ENCODE measurements at regions not wholly inside any gene's neighbourhood (a gene's known extent, or its start where the extent isn't known, plus 50 kb on each side); places are given as distances from the start of the nearest gene placed in this dataset.

- no peaks in the 10 kb centered on the region for H3K27me3 ChIP-seq (ENCODE audit: control insufficient read depth, insufficient read depth)
- H3K9me3 ChIP-seq (ENCODE audit: control insufficient read depth, low read length) = no peaks in the 10 kb centered on the region
- no peak for ATAC-seq
- no peak for DNase-seq
- no peak overlapping the region for H3K27ac ChIP-seq (ENCODE audit: low read length)
- H3K4me1 ChIP-seq (ENCODE audit: control insufficient read depth, insufficient read depth, low read length) = no peaks in the 10 kb centered on the region
- 83% methylated on average over 1 of the region's 1 CpG for WGBS
- H3K4me3 ChIP-seq (ENCODE audit: low read length) = no peak overlapping the region
- intact Hi-C loops (cut with DNase I) = no loop called here
Measured at GRCh38 chr21:25297117-25297516, 310.2 kb downstream of the MRPL39 start.

GRCh38 chr21:25296252-25296651, 311.0 kb downstream of the MRPL39 start:
- Histone ChIP-seq H3K27ac (ENCODE audit: low read length) (no peak overlapping the region), H3K9me3 (ENCODE audit: control insufficient read depth, low read length) (no peaks in the 10 kb centered on the region), H3K4me3 (ENCODE audit: low read length) (no peak overlapping the region), H3K27me3 (ENCODE audit: control insufficient read depth, insufficient read depth) (no peaks in the 10 kb centered on the region), H3K4me1 (ENCODE audit: control insufficient read depth, insufficient read depth, low read length) (no peaks in the 10 kb centered on the region)
- ATAC-seq (no peak), DNase-seq (no peak)
- 61% methylated on average over 5 of the region's 5 CpGs for WGBS
- intact Hi-C loops (cut with DNase I) = no loop called here

- no peak overlapping the region for H3K4me3 ChIP-seq (ENCODE audit: low read length)
- 87% methylated on average over 6 of the region's 6 CpGs for WGBS
- H3K4me1 ChIP-seq (ENCODE audit: control insufficient read depth, insufficient read depth, low read length) = no peaks in the 10 kb centered on the region
- no peaks in the 10 kb centered on the region for H3K9me3 ChIP-seq (ENCODE audit: control insufficient read depth, low read length)
- no peak for ATAC-seq
- intact Hi-C loops (cut with DNase I) = no loop called here
- no peak overlapping the region for H3K27ac ChIP-seq (ENCODE audit: low read length)
- no peak for DNase-seq
- H3K27me3 ChIP-seq (ENCODE audit: control insufficient read depth, insufficient read depth) = no peaks in the 10 kb centered on the region
Measured at GRCh38 chr21:25292396-25292795, 314.9 kb downstream of the MRPL39 start.

- Histone ChIP-seq H3K4me3 (ENCODE audit: low read length) (no peak overlapping the region), H3K4me1 (ENCODE audit: control insufficient read depth, insufficient read depth, low read length) (no peaks in the 10 kb centered on the region), H3K9me3 (ENCODE audit: control insufficient read depth, low read length) (no peaks in the 10 kb centered on the region), H3K27ac (ENCODE audit: low read length) (no peak overlapping the region), H3K27me3 (ENCODE audit: control insufficient read depth, insufficient read depth) (no peaks in the 10 kb centered on the region)
- intact Hi-C loops (cut with DNase I) = no loop called here
- 65% methylated on average over 6 of the region's 6 CpGs for WGBS
- DNase-seq (no peak), ATAC-seq (no peak)
Measured at GRCh38 chr21:25283720-25284119, 323.6 kb downstream of the MRPL39 start.

GRCh38 chr21:25281134-25281533, 326.1 kb downstream of the MRPL39 start:
- ATAC-seq (no peak), DNase-seq (no peak)
- no peaks in the 10 kb centered on the region for H3K27me3 ChIP-seq (ENCODE audit: control insufficient read depth, insufficient read depth)
- no peaks in the 10 kb centered on the region for H3K4me1 ChIP-seq (ENCODE audit: control insufficient read depth, insufficient read depth, low read length)
- H3K4me3 ChIP-seq (ENCODE audit: low read length) = no peak overlapping the region
- H3K9me3 ChIP-seq (ENCODE audit: control insufficient read depth, low read length) = no peaks in the 10 kb centered on the region
- intact Hi-C loops (cut with DNase I) = no loop called here
- H3K27ac ChIP-seq (ENCODE audit: low read length) = no peak overlapping the region

- no peaks in the 10 kb centered on the region for H3K27me3 ChIP-seq (ENCODE audit: control insufficient read depth, insufficient read depth)
- intact Hi-C loops (cut with DNase I) = no loop called here
- H3K27ac ChIP-seq (ENCODE audit: low read length) = no peak overlapping the region
- 57% methylated on average over 1 of the region's 1 CpG for WGBS
- H3K4me3 ChIP-seq (ENCODE audit: low read length) = no peak overlapping the region
- no peak for ATAC-seq
- H3K4me1 ChIP-seq (ENCODE audit: control insufficient read depth, insufficient read depth, low read length) = no peaks in the 10 kb centered on the region
- no peaks in the 10 kb centered on the region for H3K9me3 ChIP-seq (ENCODE audit: control insufficient read depth, low read length)
- no peak for DNase-seq
Measured at GRCh38 chr21:25280061-25280460, 327.2 kb downstream of the MRPL39 start.

GRCh38 chr21:25273959-25274358, 333.3 kb downstream of the MRPL39 start:
- H3K27ac ChIP-seq (ENCODE audit: low read length) = no peak overlapping the region
- DNase-seq (no peak), ATAC-seq (no peak)
- no peaks in the 10 kb centered on the region for H3K27me3 ChIP-seq (ENCODE audit: control insufficient read depth, insufficient read depth)
- H3K9me3 ChIP-seq (ENCODE audit: control insufficient read depth, low read length) = no peaks in the 10 kb centered on the region
- H3K4me1 ChIP-seq (ENCODE audit: control insufficient read depth, insufficient read depth, low read length) = no peaks in the 10 kb centered on the region
- intact Hi-C loops (cut with DNase I) = no loop called here
- 67% methylated on average over 1 of the region's 1 CpG for WGBS
- no peak overlapping the region for H3K4me3 ChIP-seq (ENCODE audit: low read length)

GRCh38 chr21:25254491-25255174, 352.6 kb downstream of the MRPL39 start:
- Histone ChIP-seq H3K4me3 (ENCODE audit: low read length) (no peak overlapping the region), H3K9me3 (ENCODE audit: control insufficient read depth, low read length) (no peaks in the 10 kb centered on the region), H3K4me1 (ENCODE audit: control insufficient read depth, insufficient read depth, low read length) (no peaks in the 10 kb centered on the region), H3K27me3 (ENCODE audit: control insufficient read depth, insufficient read depth) (no peaks in the 10 kb centered on the region), H3K27ac (ENCODE audit: low read length) (no peak overlapping the region)
- ATAC-seq = no peak
- intact Hi-C loops (cut with DNase I) = no loop called here
- DNase-seq = no peak
- WGBS = 91% methylated on average over 5 of the region's 5 CpGs

- ATAC-seq (no peak), DNase-seq (no peak)
- Histone ChIP-seq H3K27ac (ENCODE audit: low read length) (no peak overlapping the region), H3K4me3 (ENCODE audit: low read length) (no peak overlapping the region), H3K27me3 (ENCODE audit: control insufficient read depth, insufficient read depth) (no peaks in the 10 kb centered on the region), H3K4me1 (ENCODE audit: control insufficient read depth, insufficient read depth, low read length) (no peaks in the 10 kb centered on the region), H3K9me3 (ENCODE audit: control insufficient read depth, low read length) (no peaks in the 10 kb centered on the region)
- 87% methylated on average over 1 of the region's 1 CpG for WGBS
- intact Hi-C loops (cut with DNase I) = no loop called here
Measured at GRCh38 chr21:25246546-25246945, 360.7 kb downstream of the MRPL39 start.

GRCh38 chr21:25244735-25245134, 362.5 kb downstream of the MRPL39 start:
- Histone ChIP-seq H3K27me3 (ENCODE audit: control insufficient read depth, insufficient read depth) (no peaks in the 10 kb centered on the region), H3K4me3 (ENCODE audit: low read length) (no peak overlapping the region), H3K27ac (ENCODE audit: low read length) (no peak overlapping the region), H3K4me1 (ENCODE audit: control insufficient read depth, insufficient read depth, low read length) (no peaks in the 10 kb centered on the region), H3K9me3 (ENCODE audit: control insufficient read depth, low read length) (no peaks in the 10 kb centered on the region)
- no peak for ATAC-seq
- intact Hi-C loops (cut with DNase I) = no loop called here
- WGBS = 77% methylated on average over 1 of the region's 1 CpG
- no peak for DNase-seq

GRCh38 chr21:25243808-25244207, 363.5 kb downstream of the MRPL39 start:
- Histone ChIP-seq H3K4me3 (ENCODE audit: low read length) (no peak overlapping the region), H3K9me3 (ENCODE audit: control insufficient read depth, low read length) (no peaks in the 10 kb centered on the region), H3K4me1 (ENCODE audit: control insufficient read depth, insufficient read depth, low read length) (no peaks in the 10 kb centered on the region), H3K27me3 (ENCODE audit: control insufficient read depth, insufficient read depth) (no peaks in the 10 kb centered on the region), H3K27ac (ENCODE audit: low read length) (no peak overlapping the region)
- 64% methylated on average over 7 of the region's 7 CpGs for WGBS
- intact Hi-C loops (cut with DNase I) = no loop called here
- ATAC-seq (no peak), DNase-seq (no peak)

GRCh38 chr21:25240974-25241373, 366.3 kb downstream of the MRPL39 start:
- ATAC-seq = no peak
- intact Hi-C loops (cut with DNase I) = no loop called here
- H3K4me1 ChIP-seq (ENCODE audit: control insufficient read depth, insufficient read depth, low read length) = no peaks in the 10 kb centered on the region
- H3K27ac ChIP-seq (ENCODE audit: low read length) = no peak overlapping the region
- H3K4me3 ChIP-seq (ENCODE audit: low read length) = no peak overlapping the region
- no peak for DNase-seq
- H3K27me3 ChIP-seq (ENCODE audit: control insufficient read depth, insufficient read depth) = no peaks in the 10 kb centered on the region
- WGBS = 77% methylated on average over 1 of the region's 1 CpG
- no peaks in the 10 kb centered on the region for H3K9me3 ChIP-seq (ENCODE audit: control insufficient read depth, low read length)
